Liver (tissue), 3 donors: ENCODE measurements at regions not wholly inside any gene's neighbourhood (a gene's known extent, or its start where the extent isn't known, plus 50 kb on each side); places are given as distances from the start of the nearest gene placed in this dataset.

ENCODE experiments used
- EGR1 ChIP-seq, 2 donors: IDR thresholded peaks; 2 replicates each; pipeline ENCODE4 v1.6.1; 2016 to 2018; ENCODE audit warnings: antibody characterized with exemption in 2 of 2, low read depth in 2 of 2
- FOXA1 ChIP-seq: IDR thresholded peaks from 2 replicates; pipeline ENCODE4 v1.6.1; 2016; ENCODE audit warnings: antibody characterized with exemption
- GABPA ChIP-seq, 2 donors: IDR thresholded peaks in 1 of 2; conservative IDR thresholded peaks in 1 of 2; 2 replicates each; pipeline ENCODE4 v1.6.1; 2016; ENCODE audit warnings: antibody characterized with exemption in 2 of 2, mild to moderate bottlenecking in 1 of 2, moderate library complexity in 1 of 2
- JUND ChIP-seq, 2 donors: IDR thresholded peaks; 2 replicates each; pipeline ENCODE4 v1.6.1; 2016; ENCODE audit warnings: antibody characterized with exemption in 2 of 2
- NR2F2 ChIP-seq: IDR thresholded peaks from 2 replicates; pipeline ENCODE4 v1.6.1; 2016; ENCODE audit warnings: antibody characterized with exemption
- RAD21 ChIP-seq, 2 donors: IDR thresholded peaks; 2 replicates each; pipeline ENCODE4 v1.6.1; 2016; ENCODE audit warnings: antibody characterized with exemption in 2 of 2, mild to moderate bottlenecking in 2 of 2
- RXRA ChIP-seq, 2 donors: IDR thresholded peaks; 2 replicates each; pipeline ENCODE4 v1.6.1; 2017 to 2018; ENCODE audit warnings: antibody characterized with exemption in 2 of 2, mild to moderate bottlenecking in 1 of 2
- SP1 ChIP-seq: IDR thresholded peaks from 2 replicates; pipeline ENCODE4 v1.6.1; 2018; ENCODE audit warnings: antibody characterized with exemption, mild to moderate bottlenecking
- TAF1 ChIP-seq: conservative IDR thresholded peaks from 2 replicates; pipeline ENCODE4 v1.6.1; 2016; ENCODE audit warnings: antibody characterized with exemption, mild to moderate bottlenecking
- YY1 ChIP-seq: IDR thresholded peaks from 2 replicates; pipeline ENCODE4 v1.6.1; 2016; ENCODE audit warnings: antibody characterized with exemption, mild to moderate bottlenecking
- TF ChIP-seq, protein P1 (sequence below): fragments of 150-350 bp; IDR thresholded peaks from 2 replicates; pipeline ENCODE4 v1.5.1; 2017; ENCODE audit warnings: improper control_type of control experiment, low read depth, low read length; ENCODE audit not compliant: missing input control
- TF ChIP-seq, protein P2 (sequence below): IDR thresholded peaks from 2 replicates; pipeline ENCODE4 v1.6.1; 2016; ENCODE audit warnings: antibody characterized with exemption
- TF ChIP-seq, protein P3 (sequence below): IDR thresholded peaks from 2 replicates; pipeline ENCODE4 v1.6.1; 2016; ENCODE audit warnings: antibody characterized with exemption, mild to moderate bottlenecking
- TF ChIP-seq, protein P4 (sequence below): IDR thresholded peaks from 2 replicates; pipeline ENCODE4 v1.6.1; 2016; ENCODE audit warnings: antibody characterized with exemption
- donor health status: healthy.
- donor health status: healthy.

DNA sequence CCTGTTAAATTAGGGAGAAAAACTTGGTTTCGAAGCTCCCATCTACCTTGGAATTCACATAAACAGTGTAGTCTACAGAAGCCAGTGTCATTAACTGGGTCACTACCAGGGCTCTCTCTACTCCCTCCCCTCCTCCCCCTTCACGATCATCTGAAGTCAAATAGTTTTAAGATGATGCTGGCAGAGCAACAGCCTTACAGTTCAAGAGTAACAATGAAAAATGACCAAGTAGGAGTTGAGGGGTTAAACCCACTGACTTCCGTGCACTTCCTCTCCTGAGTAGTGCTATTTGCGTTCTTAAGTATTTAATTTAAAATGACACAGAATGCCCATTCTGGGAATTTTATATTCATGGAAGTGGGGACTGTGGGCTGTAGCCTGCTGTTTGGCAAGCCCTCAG lies 236.9 kb downstream of the SIPA1L2 start:
- TF ChIP-seq GABPA (IDR thresholded peaks at IDR 0.05 in 1 of 2, conservative IDR thresholded peaks at IDR 0.05 in 1 of 2) (no peak), NR2F2 (no peak), RAD21 (IDR thresholded peaks at IDR 0.05) (no peak), JUND (IDR thresholded peaks at IDR 0.05) (no peak), TAF1 (no peak), SP1 (no peak), YY1 (no peak), FOXA1 (no peak), RXRA (IDR thresholded peaks at IDR 0.05) (no peak), EGR1 (IDR thresholded peaks at IDR 0.05; ENCODE audit: low read depth in 2 of 2) (no peak)
- TF ChIP-seq, protein P1, sequence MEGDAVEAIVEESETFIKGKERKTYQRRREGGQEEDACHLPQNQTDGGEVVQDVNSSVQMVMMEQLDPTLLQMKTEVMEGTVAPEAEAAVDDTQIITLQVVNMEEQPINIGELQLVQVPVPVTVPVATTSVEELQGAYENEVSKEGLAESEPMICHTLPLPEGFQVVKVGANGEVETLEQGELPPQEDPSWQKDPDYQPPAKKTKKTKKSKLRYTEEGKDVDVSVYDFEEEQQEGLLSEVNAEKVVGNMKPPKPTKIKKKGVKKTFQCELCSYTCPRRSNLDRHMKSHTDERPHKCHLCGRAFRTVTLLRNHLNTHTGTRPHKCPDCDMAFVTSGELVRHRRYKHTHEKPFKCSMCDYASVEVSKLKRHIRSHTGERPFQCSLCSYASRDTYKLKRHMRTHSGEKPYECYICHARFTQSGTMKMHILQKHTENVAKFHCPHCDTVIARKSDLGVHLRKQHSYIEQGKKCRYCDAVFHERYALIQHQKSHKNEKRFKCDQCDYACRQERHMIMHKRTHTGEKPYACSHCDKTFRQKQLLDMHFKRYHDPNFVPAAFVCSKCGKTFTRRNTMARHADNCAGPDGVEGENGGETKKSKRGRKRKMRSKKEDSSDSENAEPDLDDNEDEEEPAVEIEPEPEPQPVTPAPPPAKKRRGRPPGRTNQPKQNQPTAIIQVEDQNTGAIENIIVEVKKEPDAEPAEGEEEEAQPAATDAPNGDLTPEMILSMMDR = no peak
- TF ChIP-seq, protein P2, sequence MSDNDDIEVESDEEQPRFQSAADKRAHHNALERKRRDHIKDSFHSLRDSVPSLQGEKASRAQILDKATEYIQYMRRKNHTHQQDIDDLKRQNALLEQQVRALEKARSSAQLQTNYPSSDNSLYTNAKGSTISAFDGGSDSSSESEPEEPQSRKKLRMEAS = no peak
- TF ChIP-seq, protein P3, sequence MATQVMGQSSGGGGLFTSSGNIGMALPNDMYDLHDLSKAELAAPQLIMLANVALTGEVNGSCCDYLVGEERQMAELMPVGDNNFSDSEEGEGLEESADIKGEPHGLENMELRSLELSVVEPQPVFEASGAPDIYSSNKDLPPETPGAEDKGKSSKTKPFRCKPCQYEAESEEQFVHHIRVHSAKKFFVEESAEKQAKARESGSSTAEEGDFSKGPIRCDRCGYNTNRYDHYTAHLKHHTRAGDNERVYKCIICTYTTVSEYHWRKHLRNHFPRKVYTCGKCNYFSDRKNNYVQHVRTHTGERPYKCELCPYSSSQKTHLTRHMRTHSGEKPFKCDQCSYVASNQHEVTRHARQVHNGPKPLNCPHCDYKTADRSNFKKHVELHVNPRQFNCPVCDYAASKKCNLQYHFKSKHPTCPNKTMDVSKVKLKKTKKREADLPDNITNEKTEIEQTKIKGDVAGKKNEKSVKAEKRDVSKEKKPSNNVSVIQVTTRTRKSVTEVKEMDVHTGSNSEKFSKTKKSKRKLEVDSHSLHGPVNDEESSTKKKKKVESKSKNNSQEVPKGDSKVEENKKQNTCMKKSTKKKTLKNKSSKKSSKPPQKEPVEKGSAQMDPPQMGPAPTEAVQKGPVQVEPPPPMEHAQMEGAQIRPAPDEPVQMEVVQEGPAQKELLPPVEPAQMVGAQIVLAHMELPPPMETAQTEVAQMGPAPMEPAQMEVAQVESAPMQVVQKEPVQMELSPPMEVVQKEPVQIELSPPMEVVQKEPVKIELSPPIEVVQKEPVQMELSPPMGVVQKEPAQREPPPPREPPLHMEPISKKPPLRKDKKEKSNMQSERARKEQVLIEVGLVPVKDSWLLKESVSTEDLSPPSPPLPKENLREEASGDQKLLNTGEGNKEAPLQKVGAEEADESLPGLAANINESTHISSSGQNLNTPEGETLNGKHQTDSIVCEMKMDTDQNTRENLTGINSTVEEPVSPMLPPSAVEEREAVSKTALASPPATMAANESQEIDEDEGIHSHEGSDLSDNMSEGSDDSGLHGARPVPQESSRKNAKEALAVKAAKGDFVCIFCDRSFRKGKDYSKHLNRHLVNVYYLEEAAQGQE = no peak
- TF ChIP-seq, protein P4, sequence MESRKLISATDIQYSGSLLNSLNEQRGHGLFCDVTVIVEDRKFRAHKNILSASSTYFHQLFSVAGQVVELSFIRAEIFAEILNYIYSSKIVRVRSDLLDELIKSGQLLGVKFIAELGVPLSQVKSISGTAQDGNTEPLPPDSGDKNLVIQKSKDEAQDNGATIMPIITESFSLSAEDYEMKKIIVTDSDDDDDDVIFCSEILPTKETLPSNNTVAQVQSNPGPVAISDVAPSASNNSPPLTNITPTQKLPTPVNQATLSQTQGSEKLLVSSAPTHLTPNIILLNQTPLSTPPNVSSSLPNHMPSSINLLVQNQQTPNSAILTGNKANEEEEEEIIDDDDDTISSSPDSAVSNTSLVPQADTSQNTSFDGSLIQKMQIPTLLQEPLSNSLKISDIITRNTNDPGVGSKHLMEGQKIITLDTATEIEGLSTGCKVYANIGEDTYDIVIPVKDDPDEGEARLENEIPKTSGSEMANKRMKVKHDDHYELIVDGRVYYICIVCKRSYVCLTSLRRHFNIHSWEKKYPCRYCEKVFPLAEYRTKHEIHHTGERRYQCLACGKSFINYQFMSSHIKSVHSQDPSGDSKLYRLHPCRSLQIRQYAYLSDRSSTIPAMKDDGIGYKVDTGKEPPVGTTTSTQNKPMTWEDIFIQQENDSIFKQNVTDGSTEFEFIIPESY = no peak
